Keratinocyte (primary cell): ENCODE measurements at regions not wholly inside any gene's neighbourhood (a gene's known extent, or its start where the extent isn't known, plus 50 kb on each side); places are given as distances from the start of the nearest gene placed in this dataset.

Experiments used
- DNase-seq: peaks from one replicate; pipeline ENCODE4 v3.0.0-alpha.2; 2011; ENCODE audit warnings: low read depth, missing footprints, low spot score
- FAIRE-seq: peaks from 2 replicates; lab custom pipeline; 2011; peaks lifted over from hg19 to GRCh38; lab: Jason Lieb, UNC
- H2AFZ ChIP-seq: 2 replicates; pipeline ENCODE4 v1.6.0; 2012; ENCODE audit warnings: low read length, control low read depth, inconsistent platforms; ENCODE audit not compliant: control insufficient read depth
- H3K27ac ChIP-seq: 2 replicates; pipeline ENCODE4 v1.5.1; 2011; ENCODE audit warnings: low read length; ENCODE audit not compliant: control insufficient read depth, insufficient read depth
- H3K27me3 ChIP-seq: 3 replicates; pipeline ENCODE4 v1.6.0; 2011; ENCODE audit warnings: low read length; ENCODE audit not compliant: control insufficient read depth, insufficient read depth; ENCODE audit errors: extremely low read depth
- H3K36me3 ChIP-seq, 2 experiments: 2 replicates in 1 of 2; 3 replicates in 1 of 2; pipeline ENCODE4 v1.5.1; 2011; ENCODE audit warnings: low read length in 2 of 2, mild to moderate bottlenecking in 1 of 2; ENCODE audit not compliant: control insufficient read depth in 2 of 2, insufficient read depth in 2 of 2; ENCODE audit errors: extremely low read depth in 1 of 2
- H3K4me1 ChIP-seq: 3 replicates; pipeline ENCODE4 v1.5.1; 2011; ENCODE audit warnings: low read length; ENCODE audit not compliant: control insufficient read depth, insufficient read depth; ENCODE audit errors: extremely low read depth
- H3K4me2 ChIP-seq: 3 replicates; pipeline ENCODE4 v1.6.0; 2011; ENCODE audit warnings: low read depth, low read length; ENCODE audit not compliant: control insufficient read depth, insufficient read depth; ENCODE audit errors: extremely low read depth
- H3K4me3 ChIP-seq, 3 experiments: fragments of 200-600 bp in 1 of 3; sonication (generic) in 1 of 3; 2 replicates in 2 of 3; 3 replicates in 1 of 3; pipeline ENCODE4 v1.5.1; 2011 to 2016; ENCODE audit warnings: low read length in 3 of 3, mild to moderate bottlenecking in 3 of 3, control low read depth in 2 of 3, inconsistent platforms in 1 of 3, low read depth in 1 of 3, mixed read lengths in 1 of 3, mixed run types in 1 of 3, moderate library complexity in 1 of 3; ENCODE audit not compliant: control insufficient read depth in 2 of 3, insufficient read depth in 2 of 3; ENCODE audit errors: extremely low read depth in 1 of 3
- H3K79me2 ChIP-seq: 2 replicates; pipeline ENCODE4 v1.6.0; 2012; ENCODE audit warnings: low read length; ENCODE audit not compliant: control insufficient read depth, insufficient read depth
- H3K9ac ChIP-seq: 3 replicates; pipeline ENCODE4 v1.6.0; 2011; ENCODE audit warnings: low read length; ENCODE audit not compliant: control insufficient read depth, insufficient read depth; ENCODE audit errors: extremely low read depth
- H3K9me1 ChIP-seq: 3 replicates; pipeline ENCODE4 v1.6.0; 2011; ENCODE audit warnings: low read length; ENCODE audit not compliant: control insufficient read depth, insufficient read depth; ENCODE audit errors: extremely low read depth
- H3K9me3 ChIP-seq: 2 replicates; pipeline ENCODE4 v1.5.1; 2012; ENCODE audit warnings: low read depth, low read length; ENCODE audit not compliant: control insufficient read depth
- H4K20me1 ChIP-seq: 3 replicates; pipeline ENCODE4 v1.6.0; 2011; ENCODE audit warnings: low read length; ENCODE audit not compliant: control insufficient read depth, insufficient read depth; ENCODE audit errors: extremely low read depth
- CTCF ChIP-seq, 3 experiments: IDR thresholded peaks in 1 of 3; conservative IDR thresholded peaks in 1 of 3; optimal IDR thresholded peaks in 1 of 3; 2 replicates in 2 of 3; 3 replicates in 1 of 3; pipeline versions ENCODE3 to v1.5.1; 2011; ENCODE audit warnings: low read length in 3 of 3, mild to moderate bottlenecking in 3 of 3, moderate library complexity in 2 of 3, control low read depth in 1 of 3, inconsistent platforms in 1 of 3; ENCODE audit not compliant: insufficient read depth in 2 of 3; ENCODE audit errors: extremely low read depth in 1 of 3
- EZH2 ChIP-seq: IDR thresholded peaks from one replicate; pipeline ENCODE4 v1.6.1; 2012; ENCODE audit warnings: inconsistent platforms, mild to moderate bottlenecking, low read length, moderate library complexity
- dilution Hi-C: fragments of 300-500 bp; cut with MboI; formaldehyde crosslinking; loops from one replicate; pipeline ENCODE4 v1.7.0; 2020; ENCODE audit warnings: low sequenced_read_pairs; ENCODE audit not compliant: extremely low pct_ligation_motif_present

GRCh38 chr11:15390857-15391256 lies 276.1 kb downstream of the INSC start:
- Histone ChIP-seq H3K4me1 (no peaks in the 10 kb centered on the region), H4K20me1 (no peaks in the 10 kb centered on the region), H3K9me3 (no peaks in the 10 kb centered on the region), H3K9ac (no peak overlapping the region), H3K79me2 (no peaks in the 10 kb centered on the region), H3K9me1 (no peaks in the 10 kb centered on the region), H3K27ac (no peak overlapping the region), H3K36me3 (no peaks in the 10 kb centered on the region), H3K4me2 (no peak overlapping the region), H3K27me3 (no peaks in the 10 kb centered on the region), H3K4me3 (no peak overlapping the region), H2AFZ (no peak overlapping the region)
- DNase-seq (no peak), FAIRE-seq (no peak)
- TF ChIP-seq EZH2 = no peak
- no peak for TF ChIP-seq CTCF (optimal IDR thresholded peaks at IDR 0.05 in 1 of 3, IDR thresholded peaks at IDR 0.05 in 1 of 3, conservative IDR thresholded peaks at IDR 0.05 in 1 of 3; ENCODE audit: extremely low read depth in 1 of 3, insufficient read depth in 2 of 3, low read length in 3 of 3)
- dilution Hi-C loops = no loop called here

DNA sequence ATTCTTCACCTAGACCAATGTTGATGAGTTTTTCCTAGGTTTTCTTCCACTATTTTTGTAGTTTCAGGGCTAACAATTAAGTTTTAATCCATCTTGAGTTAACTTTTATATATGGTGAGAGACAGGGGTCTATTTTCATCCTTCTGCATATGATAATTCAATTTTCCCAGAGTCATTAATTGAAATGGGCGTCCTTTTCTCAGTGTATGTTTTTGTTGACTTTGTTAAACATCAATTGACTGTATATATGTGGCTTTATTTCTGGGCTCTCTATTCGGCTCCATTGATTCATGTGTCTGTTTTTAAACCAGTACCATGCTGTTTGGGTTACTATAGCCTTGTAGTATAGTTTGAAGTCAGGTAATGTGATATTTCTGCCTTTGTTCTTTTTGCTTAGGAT lies 282.1 kb downstream of the INSC start:
- DNase-seq = no peak
- no peaks in the 10 kb centered on the region for H3K9me3 ChIP-seq
- no peaks in the 10 kb centered on the region for H3K9me1 ChIP-seq
- dilution Hi-C loops = no loop called here
- no peaks in the 10 kb centered on the region for H3K4me1 ChIP-seq
- H3K4me3 ChIP-seq = no peak overlapping the region
- H2AFZ ChIP-seq = no peak overlapping the region
- no peaks in the 10 kb centered on the region for H3K79me2 ChIP-seq
- no peaks in the 10 kb centered on the region for H4K20me1 ChIP-seq
- TF ChIP-seq EZH2 (no peak), CTCF (optimal IDR thresholded peaks at IDR 0.05 in 1 of 3, IDR thresholded peaks at IDR 0.05 in 1 of 3, conservative IDR thresholded peaks at IDR 0.05 in 1 of 3; ENCODE audit: extremely low read depth in 1 of 3, insufficient read depth in 2 of 3, low read length in 3 of 3) (no peak)
- no peak for FAIRE-seq
- no peaks in the 10 kb centered on the region for H3K27me3 ChIP-seq
- H3K4me2 ChIP-seq = no peak overlapping the region
- no peak overlapping the region for H3K9ac ChIP-seq
- H3K27ac ChIP-seq = no peak overlapping the region
- no peaks in the 10 kb centered on the region for H3K36me3 ChIP-seq
